Astrocyte of the hippocampus (primary cell): ENCODE measurements at regions not wholly inside any gene's neighbourhood (a gene's known extent, or its start where the extent isn't known, plus 50 kb on each side); places are given as distances from the start of the nearest gene placed in this dataset.
"Not testable (repeated sequence)": the region's sequence is repeated elsewhere in the genome, so short reads cannot be mapped to it uniquely, and the experiment has no call there.

Experiments used
- DNase-seq: peaks from one replicate; pipeline ENCODE4 v3.0.0; 2011; ENCODE audit warnings: low read depth, low spot score

GRCh38 chr20:58579819-58580473 lies 64.7 kb upstream of the APCDD1L start:
- DNase-seq, result no peak

- DNase-seq, result no peak
Observed at GRCh38 chr20:58579069-58579818, 64.0 kb upstream of the APCDD1L start.

- DNase-seq, result no peak
Observed at GRCh38 chr20:58577871-58578598, 62.8 kb upstream of the APCDD1L start.

DNA sequence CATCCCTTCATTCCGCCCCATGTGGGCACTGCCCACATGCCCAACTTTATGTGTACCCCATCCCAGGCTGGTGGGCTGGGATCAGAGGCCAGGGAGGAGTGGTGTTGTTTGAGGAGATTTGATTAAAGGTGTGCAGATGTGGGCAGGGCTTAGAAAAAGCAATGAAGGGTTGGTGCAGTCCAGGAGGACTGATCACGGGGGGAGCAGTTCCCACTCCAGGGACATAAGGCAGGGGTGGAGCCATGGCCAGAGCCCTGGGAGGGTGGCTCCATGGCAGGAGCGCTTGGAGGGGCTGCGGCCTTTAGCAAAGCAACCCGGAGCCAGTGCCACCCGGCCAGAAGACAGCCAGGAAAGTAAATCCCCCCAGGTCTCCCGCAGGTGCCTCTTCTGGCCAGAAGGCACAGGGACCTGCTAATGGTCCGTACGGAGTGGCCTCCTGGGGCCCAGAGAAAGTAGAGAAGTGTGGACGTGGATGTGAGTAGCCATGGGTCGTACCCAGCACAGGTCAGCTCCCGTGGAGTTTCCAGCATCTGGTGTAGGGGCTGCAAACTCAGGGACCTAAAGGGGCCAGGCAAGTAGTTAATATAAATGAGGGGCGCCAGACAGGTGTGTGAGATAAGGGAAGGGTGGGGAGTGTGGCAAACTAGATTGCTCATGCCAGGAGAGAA lies 62.1 kb upstream of the APCDD1L start:
- DNase-seq, result no peak

- DNase-seq, result no peak
Observed at GRCh38 chr20:58576603-58576970, 61.4 kb upstream of the APCDD1L start.

- no peak for DNase-seq
Observed at GRCh38 chr20:58575776-58576602, 60.8 kb upstream of the APCDD1L start.

DNA sequence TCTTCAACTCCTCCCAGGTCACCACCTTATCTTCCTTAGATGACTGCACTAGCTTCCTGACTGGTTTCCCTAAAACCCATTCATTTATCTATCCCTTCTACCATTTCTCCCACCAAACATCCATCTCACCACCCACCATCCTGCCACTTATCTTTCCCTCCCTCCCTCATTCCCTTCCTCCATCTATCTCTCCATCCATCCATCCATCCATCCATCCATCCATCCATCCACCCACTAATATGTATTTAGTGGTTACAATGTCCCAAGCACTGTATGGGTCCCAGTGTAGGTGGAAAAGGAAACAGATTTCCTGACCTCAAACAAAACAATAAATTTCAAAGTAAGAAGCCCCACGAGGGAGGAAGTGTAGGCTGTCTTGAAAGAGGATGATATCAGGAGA lies 59.3 kb upstream of the APCDD1L start:
- no peak for DNase-seq

DNA sequence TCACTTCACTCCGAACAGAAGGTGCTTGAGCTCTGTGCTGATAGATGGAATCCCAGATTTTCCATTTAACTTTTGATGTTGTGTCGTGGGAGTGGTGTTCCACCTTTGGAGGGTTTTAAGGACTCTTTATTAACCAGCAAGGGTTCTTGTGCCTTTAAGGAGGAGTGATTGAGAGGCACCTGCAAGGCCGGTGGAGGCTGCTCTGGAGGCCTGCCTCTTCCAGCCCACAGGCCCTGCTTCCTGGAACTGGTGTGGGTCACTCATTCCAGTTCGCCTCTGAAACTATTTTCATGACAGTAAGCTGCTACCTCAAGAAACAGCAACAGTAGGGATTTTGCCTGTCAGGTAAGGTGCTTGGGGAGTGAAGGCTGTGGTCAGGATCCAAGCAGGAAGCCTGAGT lies 58.8 kb upstream of the APCDD1L start:
- no peak for DNase-seq

DNA sequence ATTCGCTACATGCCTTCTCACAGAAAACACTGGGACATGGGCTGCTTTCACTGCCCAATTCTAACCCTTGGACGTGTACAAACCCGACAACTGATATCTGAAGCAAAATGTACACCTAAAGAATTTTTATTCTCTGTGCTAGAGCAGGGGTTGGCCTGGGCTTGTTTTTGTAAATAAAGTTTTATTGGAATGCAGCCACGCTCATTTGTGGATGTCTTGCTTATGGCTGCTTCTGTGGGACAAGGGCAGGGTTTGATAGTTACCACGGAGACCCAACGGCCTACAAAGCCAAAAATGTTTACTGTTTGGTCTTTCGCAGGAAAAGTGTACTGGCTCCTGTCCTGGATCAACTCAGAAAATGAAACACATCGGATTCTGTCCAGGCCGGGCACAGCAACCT lies 58.1 kb upstream of the APCDD1L start:
- DNase-seq, result no peak

DNA sequence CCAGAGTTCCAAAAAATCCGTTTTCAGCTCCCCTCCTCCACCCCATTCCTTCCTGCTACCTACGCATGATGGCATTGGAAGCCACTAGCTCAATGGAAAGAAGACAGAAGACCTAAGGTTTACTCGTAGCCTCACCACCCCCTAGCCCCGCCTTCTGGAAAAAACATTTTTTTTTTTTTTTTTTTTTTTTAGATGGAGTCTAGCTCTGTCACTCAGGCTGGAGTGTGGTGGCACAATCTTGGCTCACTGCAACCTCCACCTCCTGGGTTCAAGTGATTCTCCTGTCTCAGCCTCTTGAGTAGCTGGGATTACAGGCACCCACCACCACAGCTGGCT lies 57.2 kb upstream of the APCDD1L start:
- DNase-seq, result not testable (repeated sequence)

- DNase-seq, result peak; percentile 20
Observed at GRCh38 chr20:58571693-58572427, 56.7 kb upstream of the APCDD1L start.

GRCh38 chr20:58571356-58571692 lies 56.1 kb upstream of the APCDD1L start:
- DNase-seq, result no peak

DNA sequence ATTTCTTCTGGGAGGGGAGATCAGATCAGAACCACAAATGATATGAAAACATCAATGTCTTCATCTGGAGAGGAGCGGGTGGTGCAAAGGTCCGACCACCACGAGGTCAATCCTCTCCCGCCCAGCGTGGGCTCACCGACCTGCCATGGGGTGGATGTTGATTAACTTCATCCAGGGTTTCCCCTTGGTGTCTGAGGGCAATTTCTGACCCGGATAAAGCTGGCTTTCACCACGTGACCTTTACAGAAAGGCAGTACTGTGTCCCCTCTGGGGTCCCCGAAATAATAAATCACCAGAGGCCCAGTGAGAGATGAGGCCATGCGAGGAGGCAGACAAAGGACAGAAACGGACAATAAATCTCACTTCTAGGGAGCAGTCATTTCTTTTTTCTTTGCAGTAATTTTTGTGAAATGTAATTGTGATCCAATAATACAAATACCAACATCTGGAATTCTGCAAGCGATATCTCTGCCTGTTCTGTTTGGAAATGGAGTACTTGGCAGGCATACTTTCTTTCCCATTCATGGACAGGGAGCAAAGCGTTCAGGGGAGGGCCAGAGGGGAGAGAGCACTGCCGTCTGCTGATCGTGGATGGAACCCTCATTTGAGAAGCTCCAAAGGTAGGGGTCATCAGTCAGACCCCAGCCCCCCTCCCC lies 55.1 kb upstream of the APCDD1L start:
- no peak for DNase-seq

DNA sequence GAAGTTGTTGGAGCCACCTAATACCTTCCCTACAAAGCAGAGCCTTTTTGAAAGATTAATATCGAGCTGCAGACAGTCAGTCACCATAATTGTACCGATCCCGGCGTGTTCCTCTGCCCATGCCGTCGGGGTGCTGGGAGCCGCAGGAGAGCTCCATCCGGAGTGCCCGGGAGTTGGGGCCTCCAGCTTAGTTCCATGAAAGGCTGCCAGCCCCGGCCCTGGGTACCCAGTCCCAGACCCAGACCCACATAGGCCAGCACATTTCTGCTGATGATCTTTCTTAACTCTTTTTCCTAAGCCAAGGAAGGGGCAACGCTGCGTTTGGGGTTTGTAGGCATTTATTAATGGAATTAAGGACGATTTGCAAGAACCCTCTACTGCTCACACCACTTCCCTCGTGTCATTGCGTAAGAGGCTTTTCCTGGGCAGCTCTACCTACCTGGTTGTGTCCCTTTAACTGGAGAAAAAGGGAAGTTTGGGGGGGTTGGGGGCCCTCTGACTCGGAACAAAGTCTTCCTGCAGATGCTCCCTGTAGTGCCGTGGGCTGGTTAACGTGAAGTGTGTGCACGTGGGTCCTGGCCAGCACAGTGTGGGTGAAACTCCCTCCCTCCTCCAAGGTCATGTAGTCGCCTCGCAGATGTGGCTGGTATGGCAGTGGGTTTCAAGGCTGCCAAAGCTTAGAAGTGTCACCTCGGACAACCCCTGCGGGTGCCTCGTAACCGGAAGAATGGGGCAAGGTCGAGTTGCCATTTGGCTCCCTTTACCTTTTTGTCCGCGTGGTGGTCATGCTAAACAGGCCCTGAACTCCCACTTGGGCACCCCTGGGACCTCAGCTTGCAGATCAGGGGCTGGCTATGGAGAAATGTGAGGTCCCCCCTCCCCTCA lies 54.3 kb upstream of the APCDD1L start:
- DNase-seq, result no peak

DNA sequence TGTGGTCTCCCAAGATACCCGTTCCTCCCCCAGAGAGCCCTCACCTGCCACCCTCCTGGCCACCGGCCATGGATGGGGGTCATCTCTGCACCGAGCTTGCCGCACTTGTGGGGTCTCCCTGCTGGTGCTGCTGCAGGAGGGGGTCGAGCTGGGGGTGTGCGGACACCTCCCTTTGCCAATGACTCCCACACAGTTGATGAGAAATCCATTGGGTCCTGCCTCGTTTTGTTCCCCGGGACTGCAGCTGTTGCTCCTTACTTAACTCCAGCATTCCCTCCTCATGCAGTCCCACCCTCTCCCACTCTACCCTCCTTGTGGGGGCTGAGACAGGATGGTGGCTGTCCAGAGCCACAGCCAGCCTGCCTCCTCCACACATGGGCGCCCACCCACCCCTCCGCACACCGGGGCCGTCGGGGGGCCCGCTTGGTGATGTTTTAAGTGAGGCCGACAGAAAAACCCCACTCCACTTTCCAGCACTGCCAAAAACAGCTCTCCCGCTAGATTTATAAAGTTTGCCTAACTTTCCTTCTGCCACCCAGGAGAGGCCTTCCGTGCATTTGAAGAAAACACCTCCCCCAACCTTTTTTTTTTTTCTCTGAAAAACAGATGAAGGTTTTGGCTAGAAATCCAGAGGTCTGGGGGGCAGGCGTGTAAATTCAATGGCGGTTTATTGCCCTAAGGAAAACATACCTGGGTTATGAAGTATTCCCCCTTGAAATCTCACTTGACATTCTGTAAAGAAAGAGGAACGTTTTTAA lies 53.5 kb upstream of the APCDD1L start:
- no peak for DNase-seq

GRCh38 chr20:58568126-58568482 lies 52.9 kb upstream of the APCDD1L start:
- DNase-seq, result no peak

GRCh38 chr20:58567437-58567836 lies 52.2 kb upstream of the APCDD1L start:
- no peak for DNase-seq

GRCh38 chr20:58566981-58567380 lies 51.8 kb upstream of the APCDD1L start:
- DNase-seq, result no peak
